Esophagus squamous epithelium (tissue), 4 donors: ENCODE measurements at regions not wholly inside any gene's neighbourhood (a gene's known extent, or its start where the extent isn't known, plus 50 kb on each side); places are given as distances from the start of the nearest gene placed in this dataset.

Experiments
- CTCF ChIP-seq, 6 experiments: fragments of 450-650 bp in 4 of 6; fragments of 200-600 bp in 2 of 6; sonication (generic) in 2 of 6; IDR thresholded peaks; one replicate each; pipeline ENCODE4 v1.5.1; 2016 to 2019; ENCODE audit warnings: antibody characterized with exemption in 6 of 6, mild to moderate bottlenecking in 4 of 6, moderate library complexity in 4 of 6
- POLR2A ChIP-seq, 4 donors: fragments of 450-650 bp; IDR thresholded peaks; one replicate each; pipeline ENCODE4 v1.6.1; 2017; ENCODE audit warnings: antibody characterized with exemption in 4 of 4, mild to moderate bottlenecking in 4 of 4, moderate library complexity in 3 of 4

GRCh38 chr5:167242701-167243100, 1048.7 kb upstream of the WWC1 start:
- TF ChIP-seq POLR2A (IDR thresholded peaks at IDR 0.05) (no peak), CTCF (IDR thresholded peaks at IDR 0.05) (no peak)
